ENCODE measurements at regions not wholly inside any gene's neighbourhood (a gene's known extent, or its start where the extent isn't known, plus 50 kb on each side); places are given as distances from the start of the nearest gene placed in this dataset.

DNA sequence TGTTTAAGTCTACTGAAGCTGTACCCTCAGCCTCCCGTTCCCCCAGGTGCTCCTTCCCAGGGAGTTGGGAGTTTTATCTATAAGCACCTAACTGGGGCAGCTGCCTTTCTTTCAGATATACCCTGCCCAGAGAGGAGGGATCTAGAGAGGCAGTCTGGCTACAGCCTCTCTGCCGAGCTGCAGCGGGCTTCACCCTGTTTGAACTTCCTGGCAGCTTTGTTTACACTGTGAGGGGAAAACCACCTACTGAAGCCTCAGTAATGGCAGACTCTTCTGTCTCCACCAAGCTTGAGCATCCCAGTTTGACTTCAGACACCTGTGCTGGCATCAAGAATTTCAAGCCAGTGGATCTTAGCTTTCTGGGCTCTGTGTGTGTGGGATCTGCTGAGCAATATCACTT, 122.5 kb downstream of the MAGEE1 start:
- TF ChIP-seq EZH2 (IDR thresholded peaks at IDR 0.05; ENCODE audit: insufficient read depth, poor library complexity, severe bottlenecking) = no peak
- no peak for TF ChIP-seq EZH2phosphoT487 (IDR thresholded peaks at IDR 0.05; ENCODE audit: insufficient read depth, low read depth)
